ENCODE measurements at regions not wholly inside any gene's neighbourhood (a gene's known extent, or its start where the extent isn't known, plus 50 kb on each side); places are given as distances from the start of the nearest gene placed in this dataset.

DNA sequence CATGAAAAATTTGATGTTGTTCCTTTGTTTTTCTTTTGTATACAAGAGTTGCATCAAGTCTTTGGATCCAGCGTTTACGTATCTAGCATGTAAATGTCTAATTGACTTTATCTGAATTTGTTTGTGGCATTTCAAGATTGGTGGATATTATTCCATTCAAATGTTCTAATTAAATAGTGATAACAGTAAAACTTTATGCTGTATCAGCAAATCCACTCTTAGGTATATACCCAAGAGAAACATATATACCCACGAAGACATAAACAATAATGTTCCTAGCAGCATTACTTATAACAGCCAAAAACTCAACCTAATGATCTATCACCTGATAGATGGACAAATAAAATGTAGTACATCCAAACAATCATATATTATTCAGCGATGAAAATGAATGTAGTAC, 579.4 kb upstream of the LRATD1 start:
- TF ChIP-seq ZNF274 (IDR thresholded peaks at IDR 0.05; ENCODE audit: low read length) (no peak), ZNF274 (tag by site-specific recombination; IDR thresholded peaks at IDR 0.05; ENCODE audit: borderline replicate concordance) (no peak), SP2 (tag by site-specific recombination; IDR thresholded peaks at IDR 0.05) (no peak), ZNF529 (tag by site-specific recombination; IDR thresholded peaks at IDR 0.05; ENCODE audit: insufficient replicate concordance) (no peak)
- TF ChIP-seq, protein P1, sequence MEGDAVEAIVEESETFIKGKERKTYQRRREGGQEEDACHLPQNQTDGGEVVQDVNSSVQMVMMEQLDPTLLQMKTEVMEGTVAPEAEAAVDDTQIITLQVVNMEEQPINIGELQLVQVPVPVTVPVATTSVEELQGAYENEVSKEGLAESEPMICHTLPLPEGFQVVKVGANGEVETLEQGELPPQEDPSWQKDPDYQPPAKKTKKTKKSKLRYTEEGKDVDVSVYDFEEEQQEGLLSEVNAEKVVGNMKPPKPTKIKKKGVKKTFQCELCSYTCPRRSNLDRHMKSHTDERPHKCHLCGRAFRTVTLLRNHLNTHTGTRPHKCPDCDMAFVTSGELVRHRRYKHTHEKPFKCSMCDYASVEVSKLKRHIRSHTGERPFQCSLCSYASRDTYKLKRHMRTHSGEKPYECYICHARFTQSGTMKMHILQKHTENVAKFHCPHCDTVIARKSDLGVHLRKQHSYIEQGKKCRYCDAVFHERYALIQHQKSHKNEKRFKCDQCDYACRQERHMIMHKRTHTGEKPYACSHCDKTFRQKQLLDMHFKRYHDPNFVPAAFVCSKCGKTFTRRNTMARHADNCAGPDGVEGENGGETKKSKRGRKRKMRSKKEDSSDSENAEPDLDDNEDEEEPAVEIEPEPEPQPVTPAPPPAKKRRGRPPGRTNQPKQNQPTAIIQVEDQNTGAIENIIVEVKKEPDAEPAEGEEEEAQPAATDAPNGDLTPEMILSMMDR (tag by site-specific recombination; IDR thresholded peaks at IDR 0.05) = no peak
- TF ChIP-seq, protein P2, sequence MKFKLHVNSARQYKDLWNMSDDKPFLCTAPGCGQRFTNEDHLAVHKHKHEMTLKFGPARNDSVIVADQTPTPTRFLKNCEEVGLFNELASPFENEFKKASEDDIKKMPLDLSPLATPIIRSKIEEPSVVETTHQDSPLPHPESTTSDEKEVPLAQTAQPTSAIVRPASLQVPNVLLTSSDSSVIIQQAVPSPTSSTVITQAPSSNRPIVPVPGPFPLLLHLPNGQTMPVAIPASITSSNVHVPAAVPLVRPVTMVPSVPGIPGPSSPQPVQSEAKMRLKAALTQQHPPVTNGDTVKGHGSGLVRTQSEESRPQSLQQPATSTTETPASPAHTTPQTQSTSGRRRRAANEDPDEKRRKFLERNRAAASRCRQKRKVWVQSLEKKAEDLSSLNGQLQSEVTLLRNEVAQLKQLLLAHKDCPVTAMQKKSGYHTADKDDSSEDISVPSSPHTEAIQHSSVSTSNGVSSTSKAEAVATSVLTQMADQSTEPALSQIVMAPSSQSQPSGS (tag by site-specific recombination; IDR thresholded peaks at IDR 0.05; ENCODE audit: low read depth) = no peak
